ENCODE measurements at regions not wholly inside any gene's neighbourhood (a gene's known extent, or its start where the extent isn't known, plus 50 kb on each side); places are given as distances from the start of the nearest gene placed in this dataset.

DNA sequence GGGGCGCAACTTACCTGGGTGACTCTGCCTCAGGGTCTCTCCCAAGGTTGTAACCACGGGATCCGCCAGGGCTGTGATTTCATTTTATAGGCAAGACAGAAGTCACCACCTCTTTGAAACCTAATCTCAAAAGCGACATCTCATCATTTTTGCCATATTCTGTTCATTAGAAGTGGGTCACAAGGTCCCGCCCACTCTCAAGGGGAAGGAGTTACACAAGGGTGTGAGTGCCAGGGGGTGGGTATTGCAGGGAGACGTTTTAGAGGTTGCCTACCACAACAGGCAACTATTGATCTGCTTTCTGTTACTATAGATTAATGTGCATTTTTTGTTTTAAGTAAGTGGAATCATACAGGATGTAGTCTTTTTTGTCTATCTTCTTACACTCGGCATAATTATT lies 56.6 kb upstream of the ADPGK start:
- no peak overlapping the region for H3K14ac ChIP-seq (ENCODE audit: low read length)
- no peak for DNase-seq (ENCODE audit: low spot score)
- no peak overlapping the region for H2BK12ac ChIP-seq (ENCODE audit: low read length)
- no peak overlapping the region for H3K4ac ChIP-seq (ENCODE audit: low read length)
- no peak overlapping the region for H2AFZ ChIP-seq (ENCODE audit: low read length)
- H2BK5ac ChIP-seq (ENCODE audit: low read length): no peak overlapping the region
- H4K8ac ChIP-seq (ENCODE audit: low read depth, low read length): no peak overlapping the region
- H4K91ac ChIP-seq (ENCODE audit: low read depth, low read length, poor library complexity): no peak overlapping the region
- WGBS, 2 donors (ENCODE audit: extremely low coverage in 2 of 2, insufficient read length in 2 of 2, insufficient replicate concordance in 1 of 2): no CpG with 5 or more reads among the region's 7 CpGs
- no peak overlapping the region for H3K23ac ChIP-seq (ENCODE audit: low read depth, low read length, poor library complexity)
- peaks cover 0 to 3% (median 0%) of the 10 kb centered on the region in 3 experiments for H3K27me3 ChIP-seq (ENCODE audit: control insufficient read depth in 3 of 3, insufficient read depth in 3 of 3, low read depth in 1 of 3, low read length in 3 of 3)
- H2BK120ac ChIP-seq (ENCODE audit: low read depth, low read length): no peak overlapping the region
- H3K4me2 ChIP-seq (ENCODE audit: insufficient read depth, low read length, poor library complexity, severe bottlenecking): no peak overlapping the region
- H2BK15ac ChIP-seq (ENCODE audit: low read length): no peak overlapping the region
- no peak overlapping the region for H3K18ac ChIP-seq (ENCODE audit: low read length)
- no peaks in the 10 kb centered on the region for H3K79me1 ChIP-seq (ENCODE audit: low read depth, low read length)
- peaks cover 0 to 1% of the 10 kb centered on the region in 2 donors for H3K9me3 ChIP-seq (replicated peaks in 1 of 2; ENCODE audit: control insufficient read depth in 2 of 2, insufficient read depth in 1 of 2, low read depth in 1 of 2, low read length in 2 of 2)
- H3K27ac ChIP-seq (replicated peaks; ENCODE audit: low read length): no peak overlapping the region
- no peak overlapping the region for H3K4me3 ChIP-seq (ENCODE audit: low read length in 2 of 2)
- no peak overlapping the region for H2AK5ac ChIP-seq (ENCODE audit: low read depth, low read length)
- no peaks in the 10 kb centered on the region for H3K36me3 ChIP-seq (replicated peaks in 1 of 2; ENCODE audit: control insufficient read depth in 2 of 2, insufficient read depth in 2 of 2, low read length in 2 of 2)
- no peak overlapping the region for H3K9ac ChIP-seq (ENCODE audit: low read depth, low read length, poor library complexity)
- peaks cover 0 to 3% of the 10 kb centered on the region in 2 donors for H3K4me1 ChIP-seq (ENCODE audit: control insufficient read depth in 2 of 2, insufficient read depth in 1 of 2, low read depth in 1 of 2, low read length in 2 of 2)

DNA sequence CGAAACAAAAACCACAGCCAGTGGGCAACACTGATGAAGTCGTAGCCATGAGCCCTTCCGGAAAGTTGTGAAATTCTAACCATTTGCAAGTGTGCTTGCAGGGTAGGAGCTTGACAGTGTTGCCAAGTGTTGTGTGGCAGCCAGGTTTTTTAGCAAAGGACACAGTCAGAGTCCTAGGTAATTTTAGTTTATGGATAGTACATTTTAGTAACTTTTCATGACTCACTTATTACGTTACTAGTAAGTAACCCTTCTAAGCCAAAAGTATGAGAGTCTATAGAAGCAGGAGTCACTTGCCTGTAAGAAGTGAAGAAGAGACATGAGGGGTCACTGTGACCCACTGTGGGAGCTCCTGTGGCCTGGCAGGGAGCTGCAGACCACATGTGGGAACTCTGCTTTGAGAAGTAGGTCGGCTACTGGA lies 54.8 kb upstream of the ADPGK start:
- H4K8ac ChIP-seq (ENCODE audit: low read depth, low read length): no peak overlapping the region
- no CpG with 5 or more reads among the region's 5 CpGs for WGBS, 2 donors (ENCODE audit: extremely low coverage in 2 of 2, insufficient read length in 2 of 2, insufficient replicate concordance in 1 of 2)
- no peak overlapping the region for H3K14ac ChIP-seq (ENCODE audit: low read length)
- H3K79me1 ChIP-seq (ENCODE audit: low read depth, low read length): no peaks in the 10 kb centered on the region
- no peak overlapping the region for H3K4ac ChIP-seq (ENCODE audit: low read length)
- no peak overlapping the region for H3K23ac ChIP-seq (ENCODE audit: low read depth, low read length, poor library complexity)
- H3K9ac ChIP-seq (ENCODE audit: low read depth, low read length, poor library complexity): no peak overlapping the region
- no peaks in the 10 kb centered on the region for H3K36me3 ChIP-seq (replicated peaks in 1 of 2; ENCODE audit: control insufficient read depth in 2 of 2, insufficient read depth in 2 of 2, low read length in 2 of 2)
- H2AFZ ChIP-seq (ENCODE audit: low read length): no peak overlapping the region
- DNase-seq (ENCODE audit: low spot score): no peak
- H3K9me3 ChIP-seq (replicated peaks in 1 of 2; ENCODE audit: control insufficient read depth in 2 of 2, insufficient read depth in 1 of 2, low read depth in 1 of 2, low read length in 2 of 2): peaks cover 0 to 1% of the 10 kb centered on the region in 2 donors
- no peak overlapping the region for H3K27ac ChIP-seq (replicated peaks; ENCODE audit: low read length)
- no peak overlapping the region for H4K91ac ChIP-seq (ENCODE audit: low read depth, low read length, poor library complexity)
- H3K4me1 ChIP-seq (ENCODE audit: control insufficient read depth in 2 of 2, insufficient read depth in 1 of 2, low read depth in 1 of 2, low read length in 2 of 2): peaks cover 0 to 3% of the 10 kb centered on the region in 2 donors
- no peak overlapping the region for H3K4me2 ChIP-seq (ENCODE audit: insufficient read depth, low read length, poor library complexity, severe bottlenecking)
- H2BK5ac ChIP-seq (ENCODE audit: low read length): no peak overlapping the region
- peaks cover 0 to 3% (median 0%) of the 10 kb centered on the region in 3 experiments for H3K27me3 ChIP-seq (ENCODE audit: control insufficient read depth in 3 of 3, insufficient read depth in 3 of 3, low read depth in 1 of 3, low read length in 3 of 3)
- no peak overlapping the region for H2BK15ac ChIP-seq (ENCODE audit: low read length)
- H2AK5ac ChIP-seq (ENCODE audit: low read depth, low read length): no peak overlapping the region
- no peak overlapping the region for H3K18ac ChIP-seq (ENCODE audit: low read length)
- H2BK12ac ChIP-seq (ENCODE audit: low read length): no peak overlapping the region
- H3K4me3 ChIP-seq (ENCODE audit: low read length in 2 of 2): no peak overlapping the region
- no peak overlapping the region for H2BK120ac ChIP-seq (ENCODE audit: low read depth, low read length)

DNA sequence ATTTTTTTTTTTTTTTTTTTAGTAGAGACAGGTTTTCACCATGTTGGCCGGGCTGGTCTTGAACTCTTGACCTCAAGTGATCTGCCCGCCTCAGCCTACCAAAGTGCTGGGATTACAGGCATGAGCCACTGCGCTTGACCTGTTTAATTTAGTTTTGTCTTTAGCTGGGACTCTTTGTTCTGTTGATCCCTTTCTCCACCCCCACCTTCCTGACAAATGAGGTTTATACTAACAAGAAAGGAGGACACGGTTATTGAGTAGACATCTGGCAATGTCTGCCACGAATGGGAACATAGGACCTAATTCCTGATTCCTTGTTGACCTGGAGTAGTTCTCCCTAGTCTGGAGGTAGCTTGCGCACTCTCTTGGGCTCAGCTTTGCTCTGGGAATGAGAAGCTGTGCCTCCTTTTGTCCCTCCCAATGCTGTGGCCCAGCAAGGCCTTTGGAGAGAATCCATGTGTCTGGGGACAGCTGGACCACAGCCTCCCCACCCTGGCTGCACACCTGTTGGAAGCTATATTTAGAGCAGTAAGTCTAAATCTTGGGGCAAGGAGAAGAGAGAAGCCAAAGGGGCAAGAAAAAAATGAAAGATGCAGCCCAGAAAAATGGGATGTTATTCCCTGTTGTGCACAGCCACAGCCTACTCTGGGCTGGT lies 53.2 kb upstream of the ADPGK start:
- Histone ChIP-seq H2AK5ac (ENCODE audit: low read depth, low read length) (no peak overlapping the region), H3K4me3 (ENCODE audit: low read length in 2 of 2) (no peak overlapping the region), H2AFZ (ENCODE audit: low read length) (no peak overlapping the region), H3K9ac (ENCODE audit: low read depth, low read length, poor library complexity) (no peak overlapping the region), H4K91ac (ENCODE audit: low read depth, low read length, poor library complexity) (no peak overlapping the region), H3K14ac (ENCODE audit: low read length) (no peak overlapping the region), H3K18ac (ENCODE audit: low read length) (no peak overlapping the region), H2BK15ac (ENCODE audit: low read length) (no peak overlapping the region), H4K8ac (ENCODE audit: low read depth, low read length) (no peak overlapping the region), H3K36me3 (replicated peaks in 1 of 2; ENCODE audit: control insufficient read depth in 2 of 2, insufficient read depth in 2 of 2, low read length in 2 of 2) (no peaks in the 10 kb centered on the region), H3K27me3 (ENCODE audit: control insufficient read depth in 3 of 3, insufficient read depth in 3 of 3, low read depth in 1 of 3, low read length in 3 of 3) (peaks cover 0 to 3% (median 0%) of the 10 kb centered on the region in 3 experiments), H2BK12ac (ENCODE audit: low read length) (no peak overlapping the region), H3K4me1 (ENCODE audit: control insufficient read depth in 2 of 2, insufficient read depth in 1 of 2, low read depth in 1 of 2, low read length in 2 of 2) (peaks cover 0 to 3% of the 10 kb centered on the region in 2 donors), H3K4ac (ENCODE audit: low read length) (no peak overlapping the region), H3K23ac (ENCODE audit: low read depth, low read length, poor library complexity) (no peak overlapping the region), H2BK5ac (ENCODE audit: low read length) (no peak overlapping the region), H3K4me2 (ENCODE audit: insufficient read depth, low read length, poor library complexity, severe bottlenecking) (no peak overlapping the region), H3K79me1 (ENCODE audit: low read depth, low read length) (no peaks in the 10 kb centered on the region), H2BK120ac (ENCODE audit: low read depth, low read length) (no peak overlapping the region), H3K27ac (replicated peaks; ENCODE audit: low read length) (no peak overlapping the region), H3K9me3 (replicated peaks in 1 of 2; ENCODE audit: control insufficient read depth in 2 of 2, insufficient read depth in 1 of 2, low read depth in 1 of 2, low read length in 2 of 2) (peaks cover 0 to 1% of the 10 kb centered on the region in 2 donors)
- no peak for DNase-seq (ENCODE audit: low spot score)
- no CpG with 5 or more reads among the region's 6 CpGs for WGBS, 2 donors (ENCODE audit: extremely low coverage in 2 of 2, insufficient read length in 2 of 2, insufficient replicate concordance in 1 of 2)

DNA sequence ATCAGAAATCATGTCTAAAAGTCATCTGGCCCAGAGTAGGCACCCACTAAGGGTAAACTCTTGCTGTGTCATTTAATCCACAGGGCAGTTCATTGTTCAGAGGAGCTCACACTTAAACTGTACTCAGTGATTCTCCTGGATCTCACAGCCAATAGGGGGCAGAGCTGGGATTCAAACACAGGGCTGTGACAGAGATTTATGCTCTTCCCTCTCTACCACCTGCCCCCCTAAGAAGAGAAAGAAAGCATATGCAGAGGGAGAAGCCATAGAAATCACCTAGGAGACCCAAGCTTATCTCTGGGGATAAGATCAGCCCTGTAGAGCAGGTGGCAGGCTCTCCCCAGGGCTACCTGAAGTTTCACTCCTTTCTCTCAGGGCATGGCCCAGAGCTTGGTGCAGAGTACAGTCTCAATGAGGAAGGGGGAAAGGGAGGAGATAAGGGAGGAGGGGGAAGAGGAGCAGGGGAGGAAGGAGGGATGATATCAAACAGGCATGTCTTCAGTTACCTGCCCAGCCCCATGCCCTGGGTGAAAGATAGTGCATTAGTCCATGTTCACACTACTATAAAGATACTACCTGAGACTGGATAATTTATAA lies 51.8 kb upstream of the ADPGK start:
- Histone ChIP-seq H3K4me2 (ENCODE audit: insufficient read depth, low read length, poor library complexity, severe bottlenecking) (no peak overlapping the region), H3K14ac (ENCODE audit: low read length) (no peak overlapping the region), H3K23ac (ENCODE audit: low read depth, low read length, poor library complexity) (no peak overlapping the region), H3K9me3 (replicated peaks in 1 of 2; ENCODE audit: control insufficient read depth in 2 of 2, insufficient read depth in 1 of 2, low read depth in 1 of 2, low read length in 2 of 2) (peaks cover 0 to 1% of the 10 kb centered on the region in 2 donors), H3K27ac (replicated peaks; ENCODE audit: low read length) (no peak overlapping the region), H3K4me3 (ENCODE audit: low read length in 2 of 2) (no peak overlapping the region), H3K9ac (ENCODE audit: low read depth, low read length, poor library complexity) (no peak overlapping the region), H2BK15ac (ENCODE audit: low read length) (no peak overlapping the region), H2AK5ac (ENCODE audit: low read depth, low read length) (no peak overlapping the region), H2BK12ac (ENCODE audit: low read length) (no peak overlapping the region), H3K4me1 (ENCODE audit: control insufficient read depth in 2 of 2, insufficient read depth in 1 of 2, low read depth in 1 of 2, low read length in 2 of 2) (peaks cover 0 to 3% of the 10 kb centered on the region in 2 donors), H2BK5ac (ENCODE audit: low read length) (no peak overlapping the region), H3K79me1 (ENCODE audit: low read depth, low read length) (no peaks in the 10 kb centered on the region), H3K18ac (ENCODE audit: low read length) (no peak overlapping the region), H2BK120ac (ENCODE audit: low read depth, low read length) (no peak overlapping the region), H2AFZ (ENCODE audit: low read length) (no peak overlapping the region), H4K8ac (ENCODE audit: low read depth, low read length) (no peak overlapping the region), H3K4ac (ENCODE audit: low read length) (no peak overlapping the region), H3K27me3 (ENCODE audit: control insufficient read depth in 3 of 3, insufficient read depth in 3 of 3, low read depth in 1 of 3, low read length in 3 of 3) (no peaks in the 10 kb centered on the region), H3K36me3 (replicated peaks in 1 of 2; ENCODE audit: control insufficient read depth in 2 of 2, insufficient read depth in 2 of 2, low read length in 2 of 2) (no peaks in the 10 kb centered on the region), H4K91ac (ENCODE audit: low read depth, low read length, poor library complexity) (no peak overlapping the region)
- peak; percentile 8 for DNase-seq (ENCODE audit: low spot score)

All from neuronal stem cell (in vitro differentiated cells).